ENCODE measurements at regions not wholly inside any gene's neighbourhood (a gene's known extent, or its start where the extent isn't known, plus 50 kb on each side); places are given as distances from the start of the nearest gene placed in this dataset.

DNA sequence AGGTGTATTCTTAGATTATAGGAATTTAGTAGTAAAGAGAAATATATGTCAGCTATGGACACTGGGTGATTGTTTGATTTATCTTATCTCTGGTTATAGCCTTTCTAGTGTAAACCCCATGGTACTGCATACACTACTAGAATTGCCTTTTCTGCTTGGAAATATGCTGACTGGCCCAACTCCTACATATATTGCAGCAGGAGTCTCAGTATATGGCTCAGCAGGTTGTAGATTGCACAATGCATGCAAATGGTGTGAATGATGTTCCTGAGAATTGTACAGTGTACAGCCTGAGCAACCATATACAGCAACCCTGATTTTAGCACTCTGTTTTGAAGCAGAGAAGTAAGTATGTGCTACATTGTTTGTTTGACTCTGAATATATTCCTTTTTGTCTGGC, 153.4 kb upstream of the NPY start:
- DNase-seq, result no peak
- no peak for TF ChIP-seq POLR2A (IDR thresholded peaks at IDR 0.05; ENCODE audit: low read length)
- no peak for TF ChIP-seq GATA1 (IDR thresholded peaks at IDR 0.05; ENCODE audit: low read depth, low read length)

GRCh38 chr7:24133691-24134090, 150.3 kb upstream of the NPY start:
- TF ChIP-seq POLR2A (IDR thresholded peaks at IDR 0.05; ENCODE audit: low read length) (no peak), GATA1 (IDR thresholded peaks at IDR 0.05; ENCODE audit: low read depth, low read length) (no peak)
- no peak for DNase-seq

DNA sequence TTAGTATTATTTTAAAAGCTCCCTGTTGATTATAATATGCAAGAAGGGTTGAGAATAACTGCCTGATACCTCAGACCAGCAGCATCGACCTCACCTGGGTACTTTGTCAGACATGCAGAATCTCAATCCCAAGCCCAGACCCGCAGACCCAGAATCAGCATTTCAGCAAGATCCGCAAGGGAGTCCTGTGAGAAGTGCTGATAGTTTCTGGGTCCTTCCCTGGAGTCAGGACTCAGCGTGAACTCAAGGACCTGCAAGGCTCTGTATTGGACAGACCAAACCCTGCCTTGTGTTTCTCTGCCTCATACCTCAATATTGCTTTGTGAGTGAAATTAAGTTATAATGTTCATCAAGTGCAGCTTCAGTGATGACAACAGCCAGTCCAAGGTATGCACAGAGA, 149.5 kb upstream of the NPY start:
- TF ChIP-seq GATA1 (IDR thresholded peaks at IDR 0.05; ENCODE audit: low read depth, low read length) (no peak), POLR2A (IDR thresholded peaks at IDR 0.05; ENCODE audit: low read length) (no peak)
- no peak for DNase-seq

DNA sequence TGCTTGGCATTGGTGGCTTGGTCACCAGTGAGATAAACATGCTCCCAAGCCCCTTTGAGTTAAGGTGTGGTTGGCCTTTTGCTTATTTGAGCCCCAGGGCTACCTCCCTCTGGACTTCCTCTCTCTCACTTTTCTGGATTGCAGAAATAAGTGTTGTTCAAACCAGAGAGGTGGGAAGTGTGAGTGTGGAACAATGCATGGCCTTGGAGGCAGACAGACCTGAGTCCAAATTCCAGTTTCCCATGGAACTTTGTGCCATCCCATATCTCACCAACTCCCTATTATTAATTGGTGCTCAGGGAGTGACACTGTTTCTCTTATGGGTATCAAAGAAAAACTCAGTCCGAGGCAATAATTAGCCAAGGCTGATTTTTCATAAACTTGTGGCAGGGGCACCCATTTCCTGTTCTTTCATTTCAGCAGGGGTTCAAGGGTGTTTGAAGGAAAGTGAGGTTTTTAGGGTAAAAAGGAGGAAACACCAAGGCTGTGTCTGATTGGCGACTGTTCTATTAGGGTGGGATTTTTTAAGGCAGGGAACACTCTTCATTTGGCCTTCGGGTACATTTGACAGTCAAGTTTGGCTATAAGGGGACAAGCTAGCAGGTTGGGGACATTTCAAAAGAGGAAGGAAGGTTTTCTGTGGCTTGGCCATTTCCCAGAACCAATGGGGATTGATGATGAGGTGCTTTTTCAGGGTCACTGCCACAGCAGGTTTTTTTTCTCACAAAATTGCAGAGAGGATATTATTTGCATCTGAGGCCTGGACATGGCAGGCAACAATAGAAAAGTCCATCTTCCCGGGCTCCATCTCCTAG, 148.8 kb upstream of the NPY start:
- TF ChIP-seq GATA1 (IDR thresholded peaks at IDR 0.05; ENCODE audit: low read depth, low read length), result no peak
- no peak for TF ChIP-seq POLR2A (IDR thresholded peaks at IDR 0.05; ENCODE audit: low read length)
- DNase-seq, result no peak

GRCh38 chr7:24137338-24137737, 146.7 kb upstream of the NPY start:
- TF ChIP-seq POLR2A (IDR thresholded peaks at IDR 0.05; ENCODE audit: low read length) (no peak), GATA1 (IDR thresholded peaks at IDR 0.05; ENCODE audit: low read depth, low read length) (no peak)
- no peak for DNase-seq

GRCh38 chr7:24138343-24138742, 145.6 kb upstream of the NPY start:
- no peak for TF ChIP-seq GATA1 (IDR thresholded peaks at IDR 0.05; ENCODE audit: low read depth, low read length)
- no peak for TF ChIP-seq POLR2A (IDR thresholded peaks at IDR 0.05; ENCODE audit: low read length)
- no peak for DNase-seq

DNA sequence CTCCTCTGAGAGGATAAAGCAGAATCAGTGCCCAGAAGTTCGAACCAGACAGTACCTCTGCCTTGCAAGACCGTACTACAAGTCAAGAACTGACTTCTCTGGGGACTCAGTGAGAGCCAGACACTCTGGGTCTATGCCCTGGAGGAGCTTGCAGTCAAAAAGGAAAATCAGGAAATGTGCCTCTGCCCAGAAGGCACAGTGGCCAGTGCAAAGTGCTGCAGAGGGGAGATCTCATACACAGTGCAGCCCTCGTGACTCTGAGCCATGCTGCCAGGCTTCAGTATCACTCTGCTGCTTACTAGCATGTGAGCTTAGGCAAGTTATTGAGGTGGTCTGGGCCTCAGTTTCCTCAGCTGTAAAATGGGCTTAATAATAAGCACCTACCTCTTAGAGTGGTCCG, 144.0 kb upstream of the NPY start:
- no peak for DNase-seq
- TF ChIP-seq GATA1 (IDR thresholded peaks at IDR 0.05; ENCODE audit: low read depth, low read length), result no peak
- TF ChIP-seq POLR2A (IDR thresholded peaks at IDR 0.05; ENCODE audit: low read length), result no peak

DNA sequence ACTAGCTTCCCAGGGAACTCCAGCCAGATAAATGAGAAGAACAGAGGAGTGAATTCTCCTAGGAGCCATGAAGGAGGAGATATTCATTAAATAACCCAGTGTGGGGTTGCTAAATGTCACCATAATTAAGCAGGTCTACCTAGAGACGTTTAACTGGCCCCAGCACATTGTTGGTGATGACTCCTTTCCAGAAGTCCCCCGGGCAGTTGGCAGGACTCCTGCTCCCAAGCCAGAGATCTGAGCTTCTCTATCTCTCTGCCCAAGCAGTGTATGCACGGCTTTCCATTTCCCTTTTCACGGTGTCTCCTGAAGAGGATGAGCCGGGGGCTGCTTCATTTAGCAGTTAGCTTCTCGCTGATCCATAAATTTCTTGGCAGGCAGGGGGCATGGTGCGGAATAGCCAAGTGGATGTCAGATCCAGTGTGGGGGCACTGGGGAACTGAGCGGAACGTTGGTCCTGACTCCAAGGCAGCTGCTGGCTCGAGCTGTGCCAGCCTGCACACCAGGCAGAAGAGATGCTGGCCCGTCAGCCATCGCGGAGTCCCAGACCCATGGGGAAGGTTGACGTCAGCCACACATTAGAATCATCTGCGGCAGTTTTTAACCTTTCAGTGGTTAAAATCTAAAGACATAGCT, 142.0 kb upstream of the NPY start:
- TF ChIP-seq POLR2A (IDR thresholded peaks at IDR 0.05; ENCODE audit: low read length) (no peak), GATA1 (IDR thresholded peaks at IDR 0.05; ENCODE audit: low read depth, low read length) (no peak)
- DNase-seq, result no peak

DNA sequence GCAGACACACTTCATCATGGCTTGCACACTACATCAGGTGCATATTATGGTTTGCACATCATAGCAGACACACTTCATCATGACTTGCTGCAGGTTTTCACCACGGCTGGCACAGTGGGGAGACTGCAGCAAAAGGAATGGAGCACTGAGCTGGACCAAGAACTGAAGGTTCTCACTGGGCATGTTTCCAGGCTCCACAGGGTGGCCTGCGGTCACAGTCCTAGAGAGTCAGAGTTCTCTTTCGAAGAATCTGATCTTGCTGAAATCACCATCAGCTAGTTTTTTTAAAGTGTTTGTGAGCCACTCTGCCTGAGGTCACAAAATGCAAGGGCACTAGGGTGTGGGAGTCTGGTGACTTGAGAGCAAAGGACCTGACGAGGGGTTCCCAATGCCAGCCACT, 140.4 kb upstream of the NPY start:
- no peak for DNase-seq
- TF ChIP-seq GATA1 (IDR thresholded peaks at IDR 0.05; ENCODE audit: low read depth, low read length) (no peak), POLR2A (IDR thresholded peaks at IDR 0.05; ENCODE audit: low read length) (no peak)

- DNase-seq, result no peak
- TF ChIP-seq GATA1 (IDR thresholded peaks at IDR 0.05; ENCODE audit: low read depth, low read length) (no peak), POLR2A (IDR thresholded peaks at IDR 0.05; ENCODE audit: low read length) (no peak)
Observed at GRCh38 chr7:24151944-24152343, 132.0 kb upstream of the NPY start.

DNA sequence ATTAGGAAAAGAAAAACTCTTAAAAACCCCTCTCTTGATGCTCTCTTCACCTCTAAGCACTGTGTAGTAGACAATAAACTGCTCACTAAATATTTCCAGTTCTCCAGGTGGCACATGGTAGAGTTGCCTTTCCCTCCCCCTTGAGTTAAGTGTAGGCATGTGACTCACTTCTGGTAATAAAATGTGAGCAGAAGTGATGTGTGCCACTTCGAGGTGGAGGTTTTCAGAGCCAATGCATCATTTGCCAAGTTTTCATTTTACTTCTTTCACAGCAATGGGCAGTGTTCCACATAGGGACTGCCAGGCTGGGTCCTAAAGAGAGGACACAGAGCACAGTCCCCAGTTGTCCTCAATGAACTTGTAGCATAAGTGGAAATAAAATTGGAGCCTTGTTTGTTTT, 131.6 kb upstream of the NPY start:
- TF ChIP-seq POLR2A (IDR thresholded peaks at IDR 0.05; ENCODE audit: low read length) (no peak), GATA1 (IDR thresholded peaks at IDR 0.05; ENCODE audit: low read depth, low read length) (no peak)
- no peak for DNase-seq

GRCh38 chr7:24152877-24153472, 131.0 kb upstream of the NPY start:
- no peak for DNase-seq
- TF ChIP-seq POLR2A (IDR thresholded peaks at IDR 0.05; ENCODE audit: low read length), result no peak
- no peak for TF ChIP-seq GATA1 (IDR thresholded peaks at IDR 0.05; ENCODE audit: low read depth, low read length)

DNA sequence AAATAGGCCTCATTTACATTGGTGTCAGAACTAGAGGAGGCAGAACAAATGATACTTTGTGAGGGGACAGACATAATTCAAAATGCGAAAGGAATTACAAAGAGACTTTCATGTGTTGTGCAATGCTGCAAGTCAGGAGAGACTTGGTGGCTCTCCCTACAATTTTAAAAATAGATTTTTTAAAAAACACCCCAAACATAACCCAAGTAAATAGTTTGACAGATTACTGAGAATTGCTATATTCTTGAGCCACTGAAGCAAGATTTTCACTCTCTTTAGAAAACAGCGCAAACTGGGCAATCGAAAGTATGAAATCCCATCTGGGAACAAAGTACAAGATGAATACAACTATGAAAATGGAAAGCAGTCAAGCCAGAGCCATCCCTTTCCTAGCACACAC, 126.3 kb upstream of the NPY start:
- no peak for DNase-seq
- no peak for TF ChIP-seq POLR2A (IDR thresholded peaks at IDR 0.05; ENCODE audit: low read length)
- TF ChIP-seq GATA1 (IDR thresholded peaks at IDR 0.05; ENCODE audit: low read depth, low read length), result no peak

GRCh38 chr7:24158975-24159374, 125.0 kb upstream of the NPY start:
- no peak for TF ChIP-seq GATA1 (IDR thresholded peaks at IDR 0.05; ENCODE audit: low read depth, low read length)
- TF ChIP-seq POLR2A (IDR thresholded peaks at IDR 0.05; ENCODE audit: low read length), result no peak
- no peak for DNase-seq

DNA sequence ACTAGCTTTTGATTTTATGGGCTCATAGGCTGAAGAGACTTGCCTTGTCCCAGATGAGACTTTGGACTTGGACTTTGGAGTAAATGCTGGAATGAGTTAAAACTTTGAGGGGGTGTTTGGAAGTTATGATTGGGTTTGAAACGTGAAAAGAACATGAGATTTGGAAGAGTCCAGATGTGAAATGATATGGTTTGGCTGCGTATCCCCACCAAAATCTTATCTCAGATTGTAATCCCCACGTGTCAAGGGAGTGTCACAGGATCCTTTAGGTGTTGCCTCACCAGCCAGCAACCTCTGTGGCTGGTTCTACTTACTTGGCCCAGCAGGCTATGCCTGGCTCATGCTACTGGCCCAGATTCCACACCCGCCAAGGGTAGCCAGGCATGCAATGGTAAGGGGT, 119.6 kb upstream of the NPY start:
- no peak for TF ChIP-seq POLR2A (IDR thresholded peaks at IDR 0.05; ENCODE audit: low read length)
- no peak for TF ChIP-seq GATA1 (IDR thresholded peaks at IDR 0.05; ENCODE audit: low read depth, low read length)
- DNase-seq, result no peak
